ENCODE measurements at regions not wholly inside any gene's neighbourhood (a gene's known extent, or its start where the extent isn't known, plus 50 kb on each side); places are given as distances from the start of the nearest gene placed in this dataset.
"Not testable (repeated sequence)": the region's sequence is repeated elsewhere in the genome, so short reads cannot be mapped to it uniquely, and the experiment has no call there.

DNA sequence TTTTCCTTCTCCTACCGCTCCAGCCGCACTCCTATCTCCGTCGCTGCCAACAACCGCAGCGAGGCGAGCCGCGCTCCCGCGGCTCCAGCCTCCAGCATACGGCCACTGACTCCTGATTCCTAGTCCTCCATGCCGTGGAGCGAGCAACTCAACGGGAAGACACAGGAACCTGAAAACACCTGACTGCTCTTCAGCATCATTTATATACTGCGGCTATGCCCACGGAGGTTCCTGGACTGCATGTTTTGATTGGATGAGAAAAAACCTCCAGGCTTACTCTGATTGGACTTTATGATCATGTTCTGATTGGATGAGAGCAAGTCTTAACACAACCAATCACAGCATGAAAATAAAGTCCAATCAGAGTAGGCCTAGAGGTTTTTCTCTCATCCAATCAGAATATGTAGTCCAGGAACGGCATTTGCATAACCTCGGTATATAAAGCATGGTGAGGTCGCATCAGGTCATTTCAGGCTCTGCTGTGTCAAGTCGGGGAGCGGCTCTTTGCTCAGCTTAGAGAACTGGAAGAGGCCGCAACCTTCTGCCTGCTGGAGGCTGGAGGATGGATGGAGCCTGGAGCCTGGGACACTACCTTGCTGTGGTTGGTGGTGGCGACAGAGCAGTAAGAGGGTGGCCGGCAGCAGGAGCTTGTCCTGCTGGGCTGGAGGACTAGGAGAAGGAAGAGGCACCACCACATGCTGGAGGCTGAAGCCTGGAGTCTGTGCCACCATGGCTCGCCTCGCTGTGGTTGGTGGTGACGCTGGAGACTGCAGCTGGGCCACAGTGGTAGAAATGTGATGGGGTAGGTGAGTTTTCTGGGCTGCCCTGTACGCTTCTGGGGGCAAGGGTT lies 204.6 kb upstream of the WSB1 start:
- peak overlapping the region in 2 of 7 experiments; percentile 9 to 23 for H3K4me3 ChIP-seq
- not testable (repeated sequence) for H3K27ac ChIP-seq

DNA sequence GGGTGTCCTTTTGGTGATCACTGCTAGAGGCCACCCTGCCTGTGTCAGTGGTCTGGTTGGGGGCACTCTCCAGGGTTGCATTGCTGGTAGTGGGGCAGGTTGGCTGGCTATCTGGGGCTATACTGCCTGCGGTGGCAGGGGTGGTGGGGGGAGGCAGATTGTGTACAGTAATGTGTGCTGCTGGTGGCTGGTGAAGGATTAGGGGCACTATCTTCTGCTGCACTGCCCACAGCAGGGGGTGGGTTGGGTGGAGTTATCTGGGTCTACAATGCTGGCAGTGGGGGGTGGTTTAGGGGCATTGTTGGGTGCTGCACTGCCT lies 204.0 kb upstream of the WSB1 start:
- Histone ChIP-seq H3K4me3 (peak overlapping the region in 2 of 7 experiments; percentile 7 to 23), H3K27ac (no peak overlapping the region)

DNA sequence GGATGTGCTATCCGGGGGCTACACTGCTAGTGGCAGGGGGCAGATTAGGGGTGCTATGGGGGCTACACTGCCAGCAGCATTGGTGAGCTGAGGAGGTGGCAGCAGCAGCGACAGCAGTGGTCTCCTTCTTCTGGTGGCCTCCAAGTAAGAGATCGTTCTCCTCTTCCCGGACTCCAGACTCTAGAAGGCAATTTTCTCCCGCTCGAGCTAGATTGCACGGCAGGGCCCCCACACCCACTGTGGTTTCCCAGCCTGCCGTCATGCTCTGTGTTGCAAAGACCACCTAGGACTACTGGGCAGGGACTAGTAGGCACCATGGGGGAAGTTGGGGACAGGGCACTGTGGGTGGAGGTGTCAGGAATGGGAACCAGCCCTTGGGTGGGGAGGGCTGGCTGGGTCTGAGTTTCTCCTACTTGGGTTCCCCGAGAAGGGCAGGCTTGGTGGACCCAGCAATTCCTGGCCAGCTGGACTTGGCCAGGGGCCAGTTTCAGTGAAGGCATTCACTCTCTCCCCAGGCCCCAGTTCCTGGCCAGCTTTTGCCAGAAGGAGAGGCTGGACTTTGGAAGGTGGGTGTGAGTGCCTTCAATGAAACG lies 203.4 kb upstream of the WSB1 start:
- not testable (repeated sequence) for H3K27ac ChIP-seq
- H3K4me3 ChIP-seq, result peak overlapping the region in 2 of 7 experiments; percentile 2 to 23

DNA sequence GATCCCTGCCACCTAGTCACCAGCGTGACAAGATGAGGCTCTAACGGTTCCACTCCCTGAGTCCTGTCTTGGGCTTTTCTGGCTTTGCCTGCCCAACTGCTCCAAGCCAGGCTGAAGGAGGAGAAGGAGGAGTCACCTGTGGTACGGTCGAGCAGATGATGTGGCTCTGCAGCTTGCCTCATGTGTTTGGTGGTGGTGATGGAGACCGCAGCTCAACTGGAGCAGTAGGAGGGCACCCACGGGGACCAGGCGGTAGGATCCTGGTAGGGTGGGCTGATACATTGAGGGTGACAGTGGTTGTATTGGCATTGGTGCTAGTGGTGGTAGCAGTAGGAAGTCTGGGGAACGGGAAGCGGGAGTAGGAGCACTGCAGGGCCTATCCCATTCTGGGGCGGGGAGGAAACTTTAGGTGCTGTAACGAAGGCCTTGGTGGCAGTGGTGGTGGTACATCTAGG lies 202.8 kb upstream of the WSB1 start:
- Histone ChIP-seq H3K27ac (no peak overlapping the region), H3K4me3 (peak overlapping the region in 1 of 7 experiments; percentile 23)

DNA sequence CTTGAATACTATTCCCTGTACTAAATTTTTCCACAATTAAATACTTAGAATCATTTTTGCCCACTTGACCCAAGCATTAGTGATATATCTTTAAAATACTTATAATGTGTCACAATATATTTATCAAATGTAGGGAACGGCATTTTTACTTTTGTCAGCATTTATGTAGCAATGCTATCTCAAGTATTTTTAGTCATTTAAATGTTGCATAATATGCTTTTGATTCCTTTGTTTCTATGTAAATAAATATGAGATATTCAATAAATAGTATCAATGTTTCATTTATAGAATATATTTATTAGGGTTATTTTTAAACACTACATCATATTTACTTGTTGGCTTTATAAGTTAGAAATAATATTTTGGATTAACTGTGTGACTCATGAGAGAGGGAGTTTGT lies 199.7 kb upstream of the WSB1 start:
- not testable (repeated sequence) for H3K27ac ChIP-seq, H3K4me3 ChIP-seq

DNA sequence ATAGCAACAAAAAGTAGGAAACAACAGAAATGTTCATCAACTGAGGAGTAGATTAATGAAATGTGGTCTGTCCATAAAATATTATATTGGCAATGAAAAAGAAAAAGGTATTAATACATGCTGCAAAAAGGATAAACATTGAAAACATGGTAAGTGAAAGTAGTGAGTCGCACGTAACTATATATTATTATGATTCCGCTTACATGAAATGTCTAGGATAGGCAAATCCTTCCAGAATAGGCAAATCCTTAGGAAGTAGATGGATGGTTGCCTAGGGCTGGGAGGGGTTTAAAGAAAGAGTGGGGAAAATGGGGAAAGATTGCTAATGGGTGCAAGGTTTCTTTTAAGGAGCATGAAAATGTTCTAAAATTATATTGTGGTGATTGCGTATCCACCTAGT lies 198.1 kb upstream of the WSB1 start:
- H3K27ac ChIP-seq, H3K4me3 ChIP-seq: not testable (repeated sequence)

DNA sequence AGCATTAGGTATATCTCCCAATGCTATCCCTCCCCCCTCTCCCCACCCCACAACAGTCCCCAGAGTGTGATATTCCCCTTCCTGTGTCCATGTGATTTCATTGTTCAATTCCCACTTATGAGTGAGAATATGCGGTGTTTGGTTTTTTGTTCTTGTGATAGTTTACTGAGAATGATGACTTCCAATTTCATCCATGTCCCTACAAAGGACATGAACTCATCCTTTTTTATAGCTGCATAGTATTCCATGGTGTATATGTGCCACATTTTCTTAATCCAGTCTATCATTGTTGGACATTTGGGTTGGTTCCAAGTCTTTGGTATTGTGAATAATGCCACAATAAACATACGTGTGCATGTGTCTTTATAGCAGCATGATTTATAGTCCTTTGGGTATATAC lies 194.6 kb upstream of the WSB1 start:
- not testable (repeated sequence) for H3K27ac ChIP-seq, H3K4me3 ChIP-seq

DNA sequence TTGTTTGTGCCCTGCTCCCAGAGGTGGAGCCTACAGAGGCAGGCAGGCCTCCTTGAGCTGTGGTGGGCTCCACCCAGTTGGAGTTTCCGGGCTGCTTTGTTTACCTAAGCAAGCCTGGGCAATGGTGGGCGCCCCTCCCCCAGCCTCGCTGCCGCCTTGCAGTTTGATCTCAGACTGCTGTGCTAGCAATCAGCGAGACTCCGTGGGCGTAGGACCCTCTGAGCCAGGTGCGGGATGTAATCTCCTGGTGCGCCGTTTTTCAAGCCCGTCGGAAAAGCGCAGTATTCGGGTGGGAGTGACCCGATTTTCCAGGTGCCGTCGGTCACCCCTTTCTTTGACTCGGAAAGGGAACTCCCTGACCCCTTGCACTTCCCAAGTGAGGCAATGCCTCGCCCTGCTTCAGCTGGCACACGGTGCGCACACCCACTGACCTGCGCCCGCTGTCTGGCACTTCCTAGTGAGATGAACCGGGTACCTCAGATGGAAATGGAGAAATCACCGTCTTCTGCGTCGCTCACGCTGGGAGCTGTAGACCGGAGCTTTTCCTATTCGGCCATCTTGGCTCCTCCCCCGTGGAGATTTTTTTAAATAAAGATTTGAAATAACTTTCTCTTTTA lies 189.2 kb upstream of the WSB1 start:
- H3K4me3 ChIP-seq, H3K27ac ChIP-seq: not testable (repeated sequence)

DNA sequence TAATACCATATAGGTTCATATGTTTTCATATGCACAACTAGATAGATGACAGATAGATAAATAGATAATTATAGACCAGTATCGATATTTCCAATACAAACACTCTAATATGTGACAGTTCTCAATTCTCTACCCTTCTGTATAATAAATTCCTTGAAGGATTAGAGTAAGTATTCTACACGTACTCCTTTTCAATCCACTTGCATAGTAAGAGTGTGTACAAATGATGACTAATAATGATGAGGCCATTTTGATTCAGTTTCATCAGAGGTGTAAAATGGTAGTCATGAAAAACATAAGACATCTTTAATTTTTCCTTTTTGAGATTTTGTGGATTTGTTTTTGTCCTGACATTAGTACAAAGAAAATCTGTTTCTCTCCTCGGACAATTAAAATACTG lies 188.3 kb upstream of the WSB1 start:
- no peak overlapping the region for H3K4me3 ChIP-seq
- H3K27ac ChIP-seq, result no peak overlapping the region

DNA sequence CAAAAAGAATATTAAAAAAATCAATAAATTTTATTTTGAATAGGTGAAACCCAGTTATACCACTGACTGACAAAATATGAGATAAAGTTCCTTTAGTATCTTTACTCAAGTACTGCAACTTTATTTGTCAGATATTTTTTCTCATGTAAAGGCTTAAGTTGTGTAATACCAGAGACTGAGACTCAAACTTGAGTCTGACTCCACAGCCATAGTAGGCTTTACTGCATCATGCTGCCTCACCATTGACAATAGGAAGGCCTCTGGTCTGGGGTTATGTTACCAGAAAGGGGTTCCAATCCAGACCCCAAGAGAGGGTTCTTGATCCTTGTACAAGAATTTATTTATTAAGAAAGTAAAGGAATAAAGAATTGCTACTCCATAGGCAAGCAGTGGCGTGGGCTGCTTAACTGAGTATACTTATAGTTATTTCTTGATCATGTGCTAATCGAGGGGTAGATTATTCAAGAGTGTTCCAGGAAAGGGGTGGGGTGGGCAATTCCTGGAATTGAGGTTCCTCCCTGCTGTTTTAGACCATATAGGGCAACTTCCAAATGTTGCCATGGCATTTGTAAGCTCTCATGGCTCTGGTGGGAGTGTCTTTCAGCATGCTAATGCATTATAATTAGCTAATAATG lies 187.4 kb upstream of the WSB1 start:
- H3K4me3 ChIP-seq, result no peak overlapping the region
- no peak overlapping the region for H3K27ac ChIP-seq

DNA sequence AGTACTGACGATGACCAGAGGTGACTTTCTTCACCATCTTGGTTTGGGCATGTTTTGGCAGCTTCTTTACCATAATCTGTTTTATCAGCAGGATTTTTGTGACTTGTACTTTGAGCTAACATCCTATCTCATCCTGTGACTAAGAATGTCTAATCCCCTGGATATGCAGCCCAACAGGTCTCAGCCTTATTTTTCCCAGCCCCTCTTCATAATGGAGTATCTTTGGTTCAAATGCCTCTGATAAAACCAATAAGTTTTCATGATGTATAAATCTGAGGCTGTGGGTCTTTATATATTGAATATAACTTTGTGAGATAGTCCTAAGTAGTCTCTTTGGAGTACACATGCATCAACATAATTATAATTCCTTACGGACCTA lies 186.9 kb upstream of the WSB1 start:
- Histone ChIP-seq H3K4me3 (no peak overlapping the region), H3K27ac (no peak overlapping the region)

DNA sequence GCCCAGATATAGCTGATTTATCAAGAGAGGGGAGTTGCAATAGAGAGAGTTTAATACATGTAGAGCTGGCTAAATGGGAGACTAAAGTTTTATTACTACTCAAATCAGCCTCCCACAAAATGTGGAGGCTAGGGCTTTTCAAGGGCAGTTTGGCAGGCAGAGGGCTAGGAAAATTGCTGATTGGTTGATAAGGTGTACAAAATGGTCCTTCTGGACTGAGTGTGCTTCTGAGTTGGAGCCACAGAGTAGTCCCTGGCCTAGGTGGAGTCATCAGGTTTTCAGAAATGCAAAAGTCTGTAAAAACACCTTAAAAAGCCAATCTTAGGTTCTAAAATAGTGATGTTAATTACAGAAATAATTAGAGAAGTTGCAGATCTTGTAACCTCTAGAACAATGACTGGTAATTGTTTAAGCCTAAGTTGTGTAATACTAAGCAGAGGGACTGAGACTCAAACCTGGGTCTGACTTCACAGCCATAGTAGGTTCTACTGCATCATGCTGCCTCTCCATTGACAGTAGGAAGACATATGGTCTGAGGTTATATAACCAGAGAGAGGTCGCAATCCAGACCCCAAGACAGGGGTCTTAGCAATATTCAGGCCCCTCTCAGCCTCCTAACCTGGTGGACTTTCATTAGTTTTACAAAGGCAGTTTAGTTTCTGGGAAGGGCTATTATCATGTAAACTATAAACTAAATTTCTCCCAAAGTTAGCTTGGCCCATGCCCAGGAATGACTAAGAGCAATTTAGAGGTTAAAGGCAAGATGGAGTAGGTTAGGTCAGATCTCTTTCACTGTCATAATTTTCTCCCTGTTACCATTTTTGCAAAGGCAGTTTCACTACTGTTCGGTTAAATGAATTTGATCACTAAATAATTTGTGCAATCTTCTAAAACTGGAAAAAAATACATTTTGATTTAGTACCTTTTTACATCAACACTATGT lies 186.3 kb upstream of the WSB1 start:
- H3K4me3 ChIP-seq, result not testable (repeated sequence)

DNA sequence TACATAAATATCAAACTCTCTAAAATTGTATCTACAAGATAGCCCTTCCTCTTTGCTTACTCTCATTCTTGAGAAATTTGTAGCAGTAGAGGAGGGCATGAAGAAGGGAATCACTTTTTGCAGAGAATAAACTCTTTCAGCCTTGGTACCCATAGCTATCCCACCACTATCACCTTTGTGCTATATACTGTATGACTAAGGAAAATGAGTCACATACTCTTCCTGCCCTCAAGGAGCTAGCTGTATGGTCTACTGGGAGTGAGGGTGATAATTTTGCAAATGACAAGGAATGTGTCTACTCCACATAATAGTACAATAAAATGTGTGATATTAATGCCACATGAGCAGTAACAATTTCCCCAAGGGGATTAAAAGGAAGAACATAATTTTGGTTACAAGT lies 184.6 kb upstream of the WSB1 start:
- H3K4me3 ChIP-seq, result no peak overlapping the region

More for the DNA sequence above, 186.3 kb upstream of the WSB1 start:
- not testable (repeated sequence) for H3K27ac ChIP-seq

DNA sequence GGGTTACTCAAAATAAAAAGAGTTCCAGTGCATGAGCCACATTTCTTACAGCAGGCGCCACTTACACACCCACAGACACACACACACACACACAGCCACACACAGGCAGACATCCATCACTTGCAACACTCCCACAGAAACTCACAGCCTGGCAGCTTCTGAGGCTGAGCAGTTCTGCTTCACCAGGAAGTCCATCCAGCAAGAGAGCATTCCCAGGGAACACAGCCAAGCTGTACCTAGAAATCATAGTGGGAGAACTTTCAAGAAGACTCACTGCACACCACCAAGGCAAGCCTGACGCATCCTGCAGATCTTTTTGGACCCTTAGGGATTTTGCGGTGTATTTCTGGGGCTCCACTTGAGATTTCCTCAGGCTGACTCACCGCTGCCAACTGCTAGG lies 140.9 kb upstream of the WSB1 start:
- Histone ChIP-seq H3K27ac (no peak overlapping the region), H3K4me3 (no peak overlapping the region)

More for the DNA sequence above, 184.6 kb upstream of the WSB1 start:
- H3K27ac ChIP-seq, result no peak overlapping the region

DNA sequence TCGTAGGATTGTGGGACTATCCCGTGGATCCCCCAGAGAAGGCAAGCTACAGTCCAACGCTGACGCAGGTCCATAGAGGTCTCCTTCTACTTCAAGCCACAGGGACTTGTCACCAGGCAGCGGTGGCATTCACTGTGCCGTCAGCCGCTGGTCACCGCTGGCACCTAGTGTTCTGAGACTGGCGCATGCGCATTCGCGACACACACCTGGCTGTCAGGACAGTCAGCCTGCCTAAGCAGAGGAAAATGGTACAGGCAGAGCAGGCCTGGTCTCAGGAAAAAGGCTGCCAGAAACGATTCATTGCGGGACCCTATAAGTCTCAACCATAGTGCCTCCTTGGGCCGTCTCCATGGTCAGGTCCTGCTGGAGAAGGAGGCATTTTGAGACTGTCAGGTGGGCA lies 138.0 kb upstream of the WSB1 start:
- Histone ChIP-seq H3K27ac (no peak overlapping the region), H3K4me3 (no peak overlapping the region)

DNA sequence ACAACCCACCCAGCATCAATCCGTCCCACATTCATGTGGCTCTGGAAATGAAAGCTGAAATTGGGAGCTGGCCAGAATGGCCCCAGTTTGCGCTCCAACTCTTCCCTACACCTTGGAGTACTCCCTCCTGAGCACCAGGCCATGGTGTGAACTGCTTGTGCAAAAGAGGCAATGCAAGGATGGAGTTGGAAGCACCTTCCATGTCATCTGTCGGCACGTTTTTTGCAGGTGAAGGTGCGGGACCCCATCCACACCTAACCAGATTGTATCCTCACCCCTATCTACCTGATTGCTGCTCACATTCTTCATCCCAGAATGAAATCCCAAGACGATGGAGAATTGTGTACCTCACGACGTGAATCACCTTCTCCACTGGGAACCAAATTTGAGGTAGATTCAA lies 136.6 kb upstream of the WSB1 start:
- Histone ChIP-seq H3K27ac (no peak overlapping the region), H3K4me3 (no peak overlapping the region)

DNA sequence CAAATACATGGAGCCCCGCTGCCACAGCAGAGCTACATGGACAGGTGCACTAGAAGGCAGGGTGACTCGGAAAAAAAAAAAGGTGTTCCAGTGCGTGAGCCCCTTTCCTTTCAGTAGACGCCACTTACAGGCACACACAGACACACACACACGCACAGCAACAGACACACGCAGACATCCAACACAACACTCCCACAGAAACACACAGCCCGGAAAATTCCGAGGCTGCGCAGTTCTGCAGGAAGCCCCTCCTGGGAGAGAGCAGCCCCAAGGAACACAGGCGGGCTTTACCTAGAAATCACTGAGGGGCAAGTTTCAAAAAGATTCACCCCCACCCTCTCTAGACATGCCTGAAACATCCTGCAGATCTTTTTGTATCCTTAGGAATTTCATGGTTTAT lies 136.0 kb upstream of the WSB1 start:
- no peak overlapping the region for H3K27ac ChIP-seq
- H3K4me3 ChIP-seq, result no peak overlapping the region

DNA sequence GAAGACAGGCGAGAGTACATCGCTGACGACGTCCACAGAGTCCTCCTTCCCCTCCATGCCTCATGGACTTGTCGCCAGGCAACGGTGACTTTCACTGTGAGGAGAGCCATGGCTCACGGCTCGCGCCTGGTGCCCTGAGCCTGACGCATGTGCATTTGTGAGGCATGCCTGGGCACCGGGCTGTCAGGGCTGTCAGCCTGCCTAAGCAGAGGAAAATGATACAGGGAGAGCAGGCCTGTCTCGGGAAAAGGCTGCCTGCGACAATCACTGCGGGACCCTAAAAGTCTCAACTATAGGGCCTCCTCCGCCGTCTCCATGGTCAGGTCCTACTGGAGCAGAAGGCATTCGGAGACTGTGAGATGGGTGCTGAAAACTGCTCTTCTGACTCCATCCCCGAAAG lies 135.5 kb upstream of the WSB1 start:
- H3K27ac ChIP-seq, result no peak overlapping the region
- H3K4me3 ChIP-seq, result no peak overlapping the region

DNA sequence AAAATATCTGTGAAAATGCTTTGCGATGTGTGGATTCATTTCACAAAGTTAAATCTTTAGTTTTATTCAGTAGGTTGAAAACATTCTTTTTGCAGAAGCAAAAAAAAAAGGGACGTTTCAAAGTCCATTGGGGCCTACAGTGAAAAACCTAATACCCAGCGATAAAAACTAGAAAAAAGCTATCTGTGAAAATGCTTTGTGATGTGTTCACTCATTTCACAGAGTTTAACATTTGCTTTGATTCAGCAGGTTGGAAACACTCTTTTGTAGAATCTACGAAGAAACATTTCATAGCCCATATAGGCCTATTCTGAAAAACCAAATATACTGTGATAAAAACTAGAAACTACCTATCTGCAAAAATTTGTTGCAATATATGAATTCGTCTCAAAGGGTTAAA lies 113.6 kb upstream of the WSB1 start:
- H3K27ac ChIP-seq, result no peak overlapping the region
- no peak overlapping the region for H3K4me3 ChIP-seq

All from skin epidermis (tissue), 12 donors.